ENCODE measurements at regions not wholly inside any gene's neighbourhood (a gene's known extent, or its start where the extent isn't known, plus 50 kb on each side); places are given as distances from the start of the nearest gene placed in this dataset.

DNA sequence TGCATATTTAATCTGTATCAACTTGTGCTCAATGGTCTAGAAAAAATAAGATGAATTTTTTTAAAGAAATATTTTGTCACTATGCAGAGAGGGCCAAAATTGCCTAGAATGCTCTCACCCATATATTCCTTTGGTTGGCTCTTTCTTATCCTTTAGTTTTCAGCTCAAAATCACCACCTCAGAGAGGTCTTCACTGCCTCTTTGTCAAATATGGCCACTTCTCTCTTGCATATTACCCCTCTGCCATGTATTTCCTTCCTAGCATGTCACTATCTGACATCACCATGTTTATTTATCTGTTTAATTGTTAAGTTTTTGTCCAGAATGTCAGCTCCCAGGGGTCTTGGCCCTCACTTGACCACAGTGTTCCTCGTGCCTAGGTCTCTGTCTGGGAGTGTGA is 535.2 kb upstream of the CDH2 start:
- Mint-ChIP-seq H3K27me3 (no peaks in the 10 kb centered on the region), H3K9me3 (peaks cover 9% of the 10 kb centered on the region), H3K27ac (no peak overlapping the region), H3K36me3 (ENCODE audit: low read depth) (no peaks in the 10 kb centered on the region), H3K4me3 (no peak overlapping the region), H3K4me1 (ENCODE audit: low read depth) (no peaks in the 10 kb centered on the region)
- no peak for DNase-seq

- Mint-ChIP-seq H3K4me1 (ENCODE audit: low read depth) (no peaks in the 10 kb centered on the region), H3K27ac (no peak overlapping the region), H3K9me3 (peaks cover 10% of the 10 kb centered on the region), H3K36me3 (ENCODE audit: low read depth) (no peaks in the 10 kb centered on the region), H3K27me3 (no peaks in the 10 kb centered on the region), H3K4me3 (no peak overlapping the region)
- no peak for DNase-seq
Observed at GRCh38 chr18:28711096-28711495, 534.2 kb upstream of the CDH2 start.

GRCh38 chr18:28707006-28707405 is 530.1 kb upstream of the CDH2 start:
- no peak overlapping the region for H3K4me3 Mint-ChIP-seq
- no peak overlapping the region for H3K27ac Mint-ChIP-seq
- no peaks in the 10 kb centered on the region for H3K27me3 Mint-ChIP-seq
- H3K9me3 Mint-ChIP-seq = peaks cover 8% of the 10 kb centered on the region
- DNase-seq = no peak
- no peaks in the 10 kb centered on the region for H3K36me3 Mint-ChIP-seq (ENCODE audit: low read depth)
- no peaks in the 10 kb centered on the region for H3K4me1 Mint-ChIP-seq (ENCODE audit: low read depth)

DNA sequence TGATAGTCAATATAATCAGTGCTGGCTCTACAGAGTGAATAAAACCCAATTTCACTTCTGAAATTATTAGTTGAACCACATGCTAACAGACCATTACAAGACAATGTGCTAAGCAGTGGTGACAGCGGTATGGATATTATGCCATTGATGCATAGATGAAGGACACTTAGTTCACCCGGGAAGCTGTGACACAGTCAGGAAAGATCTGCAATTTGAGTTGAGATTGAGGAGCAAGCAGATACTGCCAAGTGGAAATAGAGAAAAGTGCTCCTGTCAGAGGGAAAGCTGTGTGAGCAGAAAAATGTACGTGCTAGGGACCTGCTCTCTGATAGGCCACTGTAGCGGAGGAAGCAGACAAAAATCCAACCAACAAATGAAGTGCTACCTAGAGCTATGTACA is 529.5 kb upstream of the CDH2 start:
- no peaks in the 10 kb centered on the region for H3K36me3 Mint-ChIP-seq (ENCODE audit: low read depth)
- no peak for DNase-seq
- peaks cover 13% of the 10 kb centered on the region for H3K9me3 Mint-ChIP-seq
- no peak overlapping the region for H3K4me3 Mint-ChIP-seq
- H3K4me1 Mint-ChIP-seq (ENCODE audit: low read depth) = no peaks in the 10 kb centered on the region
- no peak overlapping the region for H3K27ac Mint-ChIP-seq
- no peaks in the 10 kb centered on the region for H3K27me3 Mint-ChIP-seq

GRCh38 chr18:28705482-28705881 is 528.6 kb upstream of the CDH2 start:
- Mint-ChIP-seq H3K36me3 (ENCODE audit: low read depth) (no peaks in the 10 kb centered on the region), H3K4me3 (no peak overlapping the region), H3K27ac (no peak overlapping the region), H3K9me3 (peaks cover 20% of the 10 kb centered on the region), H3K4me1 (ENCODE audit: low read depth) (no peaks in the 10 kb centered on the region), H3K27me3 (no peaks in the 10 kb centered on the region)
- no peak for DNase-seq

DNA sequence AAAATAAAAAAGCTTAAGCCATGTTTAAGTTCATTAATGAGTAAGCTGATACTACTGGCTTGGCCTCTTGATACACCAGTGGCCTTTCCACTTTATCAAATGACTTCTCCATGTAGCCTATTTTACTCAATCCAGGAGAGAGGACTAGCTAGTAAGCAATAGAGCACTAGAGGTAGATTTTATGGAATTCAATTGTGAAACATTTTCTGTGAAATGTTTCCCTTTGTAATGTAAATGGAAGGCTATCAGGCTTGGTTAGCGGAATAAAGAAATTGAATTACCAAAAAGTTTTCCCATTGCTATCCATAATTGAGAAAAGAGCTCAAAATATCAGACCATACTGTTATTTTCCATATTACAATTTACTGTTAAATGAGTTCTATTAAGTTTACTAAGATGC is 515.4 kb upstream of the CDH2 start:
- Mint-ChIP-seq H3K4me3 (no peak overlapping the region), H3K4me1 (ENCODE audit: low read depth) (no peaks in the 10 kb centered on the region), H3K9me3 (peaks cover 3% of the 10 kb centered on the region), H3K36me3 (ENCODE audit: low read depth) (no peaks in the 10 kb centered on the region), H3K27ac (no peak overlapping the region), H3K27me3 (no peaks in the 10 kb centered on the region)
- DNase-seq = no peak

GRCh38 chr18:28691496-28691840 is 514.5 kb upstream of the CDH2 start:
- Mint-ChIP-seq H3K9me3 (peaks cover 3% of the 10 kb centered on the region), H3K36me3 (ENCODE audit: low read depth) (no peaks in the 10 kb centered on the region), H3K27ac (no peak overlapping the region), H3K4me3 (no peak overlapping the region), H3K4me1 (ENCODE audit: low read depth) (no peaks in the 10 kb centered on the region), H3K27me3 (no peaks in the 10 kb centered on the region)
- no peak for DNase-seq

DNA sequence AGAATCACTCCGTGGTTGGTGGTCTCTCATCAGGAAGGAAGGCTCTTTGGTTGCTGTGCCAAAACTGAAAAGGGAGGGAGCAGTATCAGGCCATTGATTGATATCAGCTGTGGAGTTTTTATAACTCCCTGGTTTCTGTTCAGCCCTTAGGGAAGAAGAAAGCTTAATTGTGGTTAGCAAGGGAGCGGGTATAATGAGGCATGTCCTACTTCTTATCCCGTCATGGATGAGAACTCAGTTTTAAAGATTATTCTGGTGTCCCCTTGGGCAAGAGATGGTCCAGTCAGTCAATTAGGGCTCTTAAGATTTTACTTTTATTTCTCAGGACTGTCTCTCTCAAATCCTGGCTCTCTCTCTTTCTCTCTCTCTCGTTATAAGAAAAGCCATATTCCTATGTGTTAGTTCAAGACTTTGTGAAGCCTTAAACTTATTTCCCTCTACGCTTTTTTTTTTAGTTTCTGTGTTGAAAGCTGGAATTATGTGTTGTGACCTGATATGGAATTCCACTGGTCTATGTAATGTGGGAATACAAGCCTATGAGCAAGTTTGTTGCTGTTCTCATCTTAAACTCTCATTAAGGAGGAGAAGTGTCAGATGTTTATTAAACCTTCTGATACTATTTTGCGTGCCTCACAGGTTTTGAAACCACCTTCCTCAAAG is 514.0 kb upstream of the CDH2 start:
- peaks cover 3% of the 10 kb centered on the region for H3K9me3 Mint-ChIP-seq
- no peak overlapping the region for H3K27ac Mint-ChIP-seq
- no peak for DNase-seq
- H3K4me1 Mint-ChIP-seq (ENCODE audit: low read depth) = no peaks in the 10 kb centered on the region
- no peaks in the 10 kb centered on the region for H3K36me3 Mint-ChIP-seq (ENCODE audit: low read depth)
- H3K27me3 Mint-ChIP-seq = no peaks in the 10 kb centered on the region
- no peak overlapping the region for H3K4me3 Mint-ChIP-seq

GRCh38 chr18:28690100-28690499 is 513.2 kb upstream of the CDH2 start:
- Mint-ChIP-seq H3K4me3 (no peak overlapping the region), H3K27me3 (no peaks in the 10 kb centered on the region), H3K9me3 (peaks cover 3% of the 10 kb centered on the region), H3K4me1 (ENCODE audit: low read depth) (no peaks in the 10 kb centered on the region), H3K27ac (no peak overlapping the region), H3K36me3 (ENCODE audit: low read depth) (no peaks in the 10 kb centered on the region)
- no peak for DNase-seq

DNA sequence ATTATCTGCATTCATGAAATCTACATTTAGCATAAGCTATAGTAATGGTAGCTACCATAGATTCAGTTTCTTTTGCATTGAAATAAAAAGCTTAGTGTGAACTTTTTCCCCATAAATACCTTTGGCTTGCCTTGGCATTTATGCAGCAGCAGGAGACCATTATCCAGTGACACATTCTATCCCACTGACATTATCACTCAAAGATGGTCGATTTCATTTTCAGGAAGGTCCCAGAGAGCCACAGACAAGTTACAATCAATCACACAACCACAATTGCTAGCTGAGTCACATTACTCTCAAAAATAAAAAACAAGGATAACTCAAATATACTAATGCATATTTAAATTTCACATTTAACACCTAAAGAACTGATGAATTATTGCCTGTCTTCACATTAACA is 512.7 kb upstream of the CDH2 start:
- H3K27me3 Mint-ChIP-seq = no peaks in the 10 kb centered on the region
- no peak overlapping the region for H3K4me3 Mint-ChIP-seq
- DNase-seq = no peak
- no peak overlapping the region for H3K27ac Mint-ChIP-seq
- H3K36me3 Mint-ChIP-seq (ENCODE audit: low read depth) = no peaks in the 10 kb centered on the region
- peaks cover 3% of the 10 kb centered on the region for H3K9me3 Mint-ChIP-seq
- H3K4me1 Mint-ChIP-seq (ENCODE audit: low read depth) = no peaks in the 10 kb centered on the region

GRCh38 chr18:28684746-28685355 is 507.9 kb upstream of the CDH2 start:
- no peak overlapping the region for H3K27ac Mint-ChIP-seq
- H3K36me3 Mint-ChIP-seq (ENCODE audit: low read depth) = no peaks in the 10 kb centered on the region
- no peaks in the 10 kb centered on the region for H3K27me3 Mint-ChIP-seq
- no peak overlapping the region for H3K4me3 Mint-ChIP-seq
- no peak for DNase-seq
- H3K4me1 Mint-ChIP-seq (ENCODE audit: low read depth) = no peaks in the 10 kb centered on the region
- H3K9me3 Mint-ChIP-seq = peaks cover 5% of the 10 kb centered on the region

GRCh38 chr18:28682912-28683311 is 506.0 kb upstream of the CDH2 start:
- DNase-seq = no peak
- Mint-ChIP-seq H3K4me3 (no peak overlapping the region), H3K36me3 (ENCODE audit: low read depth) (no peaks in the 10 kb centered on the region), H3K27me3 (no peaks in the 10 kb centered on the region), H3K4me1 (ENCODE audit: low read depth) (no peaks in the 10 kb centered on the region), H3K27ac (no peak overlapping the region), H3K9me3 (peaks cover 2% of the 10 kb centered on the region)

DNA sequence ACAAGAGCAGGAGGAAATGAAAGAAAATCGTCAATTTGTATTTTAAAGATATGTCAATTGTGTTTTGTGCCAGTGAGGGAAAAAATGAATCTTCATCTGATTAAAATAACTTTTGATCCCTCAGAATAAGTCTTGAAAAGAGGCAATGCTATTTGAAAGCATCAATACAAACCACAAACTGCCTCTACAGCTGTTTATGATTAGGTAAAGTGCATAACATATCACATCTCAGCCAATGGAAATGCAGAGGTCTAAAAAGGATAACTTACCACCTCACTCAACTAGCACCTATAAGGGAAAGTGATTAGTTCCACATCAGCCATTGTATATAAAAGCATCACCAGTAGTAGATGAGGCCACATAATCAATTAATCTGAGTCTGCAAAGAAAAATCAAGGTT is 492.2 kb upstream of the CDH2 start:
- peaks cover 27% of the 10 kb centered on the region for H3K9me3 Mint-ChIP-seq
- DNase-seq = no peak
- no peak overlapping the region for H3K4me3 Mint-ChIP-seq

DNA sequence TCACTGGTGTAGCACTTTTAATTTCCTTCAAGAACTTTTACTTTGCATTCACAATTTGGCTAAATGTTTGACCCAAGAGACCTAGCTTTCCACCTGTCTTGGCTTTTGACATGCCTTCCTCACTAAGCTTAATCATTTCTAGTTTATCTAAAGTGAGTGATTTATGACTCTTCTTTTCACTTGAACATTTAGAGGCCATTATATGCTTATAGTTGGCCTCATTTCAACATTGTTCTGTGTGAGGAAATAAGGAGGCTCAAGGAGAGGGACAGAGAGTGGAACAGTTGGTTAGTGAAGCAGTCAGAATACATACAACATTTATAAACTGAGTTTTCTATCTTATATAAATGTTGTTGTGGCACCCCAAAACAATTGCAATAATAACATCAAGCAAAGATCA is 489.3 kb upstream of the CDH2 start:
- Mint-ChIP-seq H3K27me3 (no peaks in the 10 kb centered on the region), H3K9me3 (peaks cover 26% of the 10 kb centered on the region)
- no peak for DNase-seq

More for the DNA sequence above, 492.2 kb upstream of the CDH2 start:
- H3K36me3 Mint-ChIP-seq (ENCODE audit: low read depth) = no peaks in the 10 kb centered on the region
- no peaks in the 10 kb centered on the region for H3K27me3 Mint-ChIP-seq
- H3K4me1 Mint-ChIP-seq (ENCODE audit: low read depth) = no peaks in the 10 kb centered on the region
- no peak overlapping the region for H3K27ac Mint-ChIP-seq

GRCh38 chr18:28657961-28658360 is 481.0 kb upstream of the CDH2 start:
- Mint-ChIP-seq H3K27me3 (no peaks in the 10 kb centered on the region), H3K27ac (no peak overlapping the region), H3K4me3 (no peak overlapping the region), H3K36me3 (ENCODE audit: low read depth) (no peaks in the 10 kb centered on the region), H3K4me1 (ENCODE audit: low read depth) (no peaks in the 10 kb centered on the region), H3K9me3 (peaks cover 23% of the 10 kb centered on the region)
- DNase-seq = no peak

More for the DNA sequence above, 489.3 kb upstream of the CDH2 start:
- no peak overlapping the region for H3K4me3 Mint-ChIP-seq
- no peaks in the 10 kb centered on the region for H3K36me3 Mint-ChIP-seq (ENCODE audit: low read depth)
- H3K27ac Mint-ChIP-seq = no peak overlapping the region
- H3K4me1 Mint-ChIP-seq (ENCODE audit: low read depth) = no peaks in the 10 kb centered on the region

GRCh38 chr18:28652654-28653053 is 475.7 kb upstream of the CDH2 start:
- Mint-ChIP-seq H3K4me1 (ENCODE audit: low read depth) (no peaks in the 10 kb centered on the region), H3K4me3 (no peak overlapping the region), H3K27me3 (no peaks in the 10 kb centered on the region), H3K27ac (no peak overlapping the region), H3K9me3 (peaks cover 25% of the 10 kb centered on the region), H3K36me3 (ENCODE audit: low read depth) (no peaks in the 10 kb centered on the region)
- DNase-seq = no peak
